GM12878 (cell line): ENCODE measurements at regions not wholly inside any gene's neighbourhood (a gene's known extent, or its start where the extent isn't known, plus 50 kb on each side); places are given as distances from the start of the nearest gene placed in this dataset.

Experiments used
- GABPA ChIP-seq: IDR thresholded peaks from 2 replicates; pipeline ENCODE4 v1.6.1; 2014; ENCODE audit warnings: antibody characterized with exemption, low read depth, mild to moderate bottlenecking, inconsistent platforms
- MYC ChIP-seq: IDR thresholded peaks from 2 replicates; pipeline ENCODE4 v1.6.1; 2011; ENCODE audit warnings: mild to moderate bottlenecking, low read length, moderate library complexity, inconsistent platforms; ENCODE audit not compliant: insufficient read depth, insufficient replicate concordance, insufficient read length, severe bottlenecking
- RAD21 ChIP-seq: IDR thresholded peaks from 2 replicates; pipeline ENCODE4 v1.6.1; 2011; ENCODE audit warnings: mild to moderate bottlenecking, low read depth, low read length, moderate library complexity; ENCODE audit not compliant: insufficient read depth
- STAT3 ChIP-seq: IDR thresholded peaks from 2 replicates; pipeline ENCODE4 v1.6.1; 2011; ENCODE audit warnings: low read depth, low read length, improper control_type of control experiment
- TAF1 ChIP-seq: IDR thresholded peaks from 2 replicates; pipeline ENCODE4 v1.6.1; 2011; ENCODE audit warnings: mild to moderate bottlenecking, low read depth, low read length, borderline replicate concordance
- ZNF274 ChIP-seq: IDR thresholded peaks from one replicate; pipeline ENCODE4 v1.8.0; 2011; ENCODE audit not compliant: insufficient read length, insufficient read depth
- TF ChIP-seq, protein P1 (sequence below): IDR thresholded peaks from 2 replicates; pipeline ENCODE4 v1.6.1; 2012; ENCODE audit warnings: low read depth, low read length, improper control_type of control experiment
- TF ChIP-seq, protein P2 (sequence below), 3 experiments: IDR thresholded peaks in 2 of 3; conservative IDR thresholded peaks in 1 of 3; 2 replicates each; pipeline ENCODE4 v1.5.1; 2011; ENCODE audit warnings: low read depth in 3 of 3, low read length in 3 of 3, mild to moderate bottlenecking in 3 of 3, control low read depth in 2 of 3, moderate library complexity in 2 of 3, inconsistent platforms in 1 of 3, mixed read lengths in 1 of 3; ENCODE audit not compliant: control insufficient read depth in 2 of 3, insufficient read depth in 1 of 3; ENCODE audit errors: extremely low read depth in 1 of 3

DNA sequence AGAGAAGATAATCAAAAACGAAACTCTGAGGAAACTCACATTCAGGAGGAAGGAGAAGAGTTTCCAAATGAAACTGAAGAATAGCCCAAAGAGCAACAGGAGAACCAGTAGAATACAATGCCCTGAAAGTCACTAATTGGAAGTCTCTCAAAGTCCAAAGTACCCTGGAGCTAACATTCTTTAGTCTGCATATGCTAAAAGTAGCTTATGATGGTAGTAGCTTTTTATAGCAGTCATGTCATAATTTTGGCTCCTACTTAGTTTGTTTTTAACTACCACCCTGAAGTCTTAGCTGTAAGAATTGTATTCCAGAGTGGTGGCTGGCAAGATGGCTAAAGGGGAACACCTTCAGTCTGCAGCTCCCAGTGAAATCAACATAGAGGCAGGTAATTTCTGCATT is 100.3 kb upstream of the FGF16 start:
- TF ChIP-seq, protein P1, sequence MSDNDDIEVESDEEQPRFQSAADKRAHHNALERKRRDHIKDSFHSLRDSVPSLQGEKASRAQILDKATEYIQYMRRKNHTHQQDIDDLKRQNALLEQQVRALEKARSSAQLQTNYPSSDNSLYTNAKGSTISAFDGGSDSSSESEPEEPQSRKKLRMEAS = no peak
- TF ChIP-seq, protein P2, sequence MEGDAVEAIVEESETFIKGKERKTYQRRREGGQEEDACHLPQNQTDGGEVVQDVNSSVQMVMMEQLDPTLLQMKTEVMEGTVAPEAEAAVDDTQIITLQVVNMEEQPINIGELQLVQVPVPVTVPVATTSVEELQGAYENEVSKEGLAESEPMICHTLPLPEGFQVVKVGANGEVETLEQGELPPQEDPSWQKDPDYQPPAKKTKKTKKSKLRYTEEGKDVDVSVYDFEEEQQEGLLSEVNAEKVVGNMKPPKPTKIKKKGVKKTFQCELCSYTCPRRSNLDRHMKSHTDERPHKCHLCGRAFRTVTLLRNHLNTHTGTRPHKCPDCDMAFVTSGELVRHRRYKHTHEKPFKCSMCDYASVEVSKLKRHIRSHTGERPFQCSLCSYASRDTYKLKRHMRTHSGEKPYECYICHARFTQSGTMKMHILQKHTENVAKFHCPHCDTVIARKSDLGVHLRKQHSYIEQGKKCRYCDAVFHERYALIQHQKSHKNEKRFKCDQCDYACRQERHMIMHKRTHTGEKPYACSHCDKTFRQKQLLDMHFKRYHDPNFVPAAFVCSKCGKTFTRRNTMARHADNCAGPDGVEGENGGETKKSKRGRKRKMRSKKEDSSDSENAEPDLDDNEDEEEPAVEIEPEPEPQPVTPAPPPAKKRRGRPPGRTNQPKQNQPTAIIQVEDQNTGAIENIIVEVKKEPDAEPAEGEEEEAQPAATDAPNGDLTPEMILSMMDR (IDR thresholded peaks at IDR 0.05 in 2 of 3, conservative IDR thresholded peaks at IDR 0.05 in 1 of 3; ENCODE audit: control insufficient read depth in 2 of 3, extremely low read depth in 1 of 3, insufficient read depth in 1 of 3, low read depth in 3 of 3, low read length in 3 of 3) = no peak
- TF ChIP-seq RAD21 = no peak
- no peak for TF ChIP-seq ZNF274
- TF ChIP-seq MYC = no peak
- no peak for TF ChIP-seq STAT3
- no peak for TF ChIP-seq TAF1
- TF ChIP-seq GABPA = no peak
